ENCODE measurements at regions not wholly inside any gene's neighbourhood (a gene's known extent, or its start where the extent isn't known, plus 50 kb on each side); places are given as distances from the start of the nearest gene placed in this dataset.

GRCh38 chr6:101296169-101296960 lies 97.1 kb upstream of the GRIK2 start:
- DNase-seq (ENCODE audit: low read depth), result no peak

GRCh38 chr6:101302593-101302992 lies 90.9 kb upstream of the GRIK2 start:
- DNase-seq (ENCODE audit: low read depth), result no peak

- DNase-seq (ENCODE audit: low read depth), result no peak
Measured at GRCh38 chr6:101303495-101303894, 90.0 kb upstream of the GRIK2 start.

DNA sequence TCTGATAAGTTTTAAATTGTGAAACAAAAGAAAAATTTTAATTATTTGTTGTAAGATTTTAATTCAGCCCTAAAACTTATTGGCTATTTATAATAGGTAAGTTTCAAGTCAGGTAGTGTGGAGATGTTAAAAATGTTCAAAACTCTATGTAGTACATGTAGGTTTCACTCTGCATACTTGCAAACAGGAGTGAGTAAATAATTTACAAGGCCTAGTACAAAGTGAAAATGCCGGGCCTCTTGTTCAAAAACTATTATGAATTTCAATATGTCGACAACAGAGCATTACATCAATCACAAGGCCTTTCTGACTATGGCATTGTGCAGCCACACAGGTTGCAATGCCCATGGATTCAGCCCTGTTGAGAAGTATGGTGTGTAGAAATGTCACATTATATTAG lies 80.9 kb upstream of the GRIK2 start:
- DNase-seq (ENCODE audit: low read depth), result no peak

DNA sequence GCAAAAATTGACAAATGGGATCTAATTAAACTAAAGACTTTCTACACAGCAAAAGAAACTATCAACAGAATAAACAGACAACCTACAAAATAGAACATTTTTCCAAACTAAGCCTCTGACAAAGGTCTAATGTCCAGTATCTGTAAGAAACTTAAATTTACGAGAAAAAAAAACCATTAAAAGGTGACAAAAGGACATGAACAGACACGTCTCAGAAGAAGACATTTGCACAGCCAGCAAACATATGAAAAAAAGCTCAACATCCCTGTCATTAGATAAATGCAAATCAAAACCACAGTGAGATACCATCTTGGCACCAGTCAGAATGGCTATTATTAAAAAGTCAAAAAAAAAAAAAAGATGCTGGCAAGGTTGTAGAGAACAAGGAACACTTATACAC lies 70.6 kb upstream of the GRIK2 start:
- no peak for DNase-seq (ENCODE audit: low read depth)

DNA sequence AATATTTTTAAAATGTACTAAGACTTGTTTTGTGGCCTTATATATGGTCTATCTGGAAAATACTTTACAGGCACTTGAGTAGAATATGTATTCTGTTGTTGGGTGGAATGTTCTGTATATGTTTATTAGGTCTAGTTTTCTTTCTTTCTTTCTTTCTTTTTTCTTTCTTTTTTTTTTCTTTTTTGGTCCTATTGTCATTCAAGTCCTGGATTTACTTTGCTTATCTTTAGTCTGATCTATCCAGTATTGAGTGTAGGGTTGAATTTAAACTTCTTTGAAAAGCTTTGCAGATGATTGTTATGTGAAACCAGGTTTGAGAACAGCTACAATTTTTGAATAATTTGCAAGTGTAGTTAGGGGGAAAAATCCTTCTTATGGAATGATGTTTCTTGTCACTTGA lies 67.1 kb upstream of the GRIK2 start:
- DNase-seq (ENCODE audit: low read depth), result no peak

DNA sequence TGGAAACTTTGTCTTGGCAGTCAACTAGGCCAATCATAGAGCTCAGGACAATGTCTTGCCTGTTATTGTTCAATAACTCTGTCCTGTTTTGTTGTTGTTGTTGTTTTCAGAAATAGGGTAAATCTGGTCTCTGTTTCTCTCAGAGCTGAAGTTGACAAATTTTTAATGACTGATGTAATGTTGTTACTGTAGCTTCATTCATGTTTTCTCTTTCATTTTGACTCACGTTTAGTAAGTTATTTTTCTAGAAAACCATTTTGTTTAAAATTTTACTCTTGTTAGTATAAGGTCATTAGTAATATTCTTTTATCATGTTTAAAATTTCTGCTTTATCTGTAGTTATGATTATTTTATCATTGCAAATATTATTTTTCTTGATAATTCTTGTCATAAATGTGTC lies 51.6 kb upstream of the GRIK2 start:
- no peak for DNase-seq (ENCODE audit: low read depth)

Measured in CMK (cell line).